AG08396 (cell line): ENCODE measurements at regions not wholly inside any gene's neighbourhood (a gene's known extent, or its start where the extent isn't known, plus 50 kb on each side); places are given as distances from the start of the nearest gene placed in this dataset.
"Not testable (repeated sequence)": the region's sequence is repeated elsewhere in the genome, so short reads cannot be mapped to it uniquely, and the experiment has no call there.

Experiments used
- DNase-seq: peaks from one replicate; pipeline ENCODE4 v3.0.0; 2012; ENCODE audit warnings: low spot score, mixed read lengths

DNA sequence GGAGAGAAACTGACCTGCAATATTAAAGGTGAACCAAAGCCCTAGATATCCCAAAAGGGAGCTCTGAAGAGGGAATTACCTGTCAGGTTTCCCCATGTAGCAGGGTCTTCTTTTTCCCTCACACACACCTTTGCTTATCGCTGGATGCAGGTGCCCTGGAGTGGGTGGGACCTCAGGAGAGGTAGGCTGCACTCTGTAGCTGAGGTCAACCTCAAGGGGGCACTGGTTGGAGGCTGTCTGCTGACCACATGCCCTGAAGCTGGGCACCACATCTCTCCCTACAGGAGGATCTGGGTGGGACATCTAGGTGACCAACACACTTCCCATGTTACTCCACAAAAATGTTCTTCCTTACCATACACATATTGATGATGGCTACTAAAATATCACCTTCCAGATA, 298.7 kb upstream of the USP25 start:
- DNase-seq, result no peak

DNA sequence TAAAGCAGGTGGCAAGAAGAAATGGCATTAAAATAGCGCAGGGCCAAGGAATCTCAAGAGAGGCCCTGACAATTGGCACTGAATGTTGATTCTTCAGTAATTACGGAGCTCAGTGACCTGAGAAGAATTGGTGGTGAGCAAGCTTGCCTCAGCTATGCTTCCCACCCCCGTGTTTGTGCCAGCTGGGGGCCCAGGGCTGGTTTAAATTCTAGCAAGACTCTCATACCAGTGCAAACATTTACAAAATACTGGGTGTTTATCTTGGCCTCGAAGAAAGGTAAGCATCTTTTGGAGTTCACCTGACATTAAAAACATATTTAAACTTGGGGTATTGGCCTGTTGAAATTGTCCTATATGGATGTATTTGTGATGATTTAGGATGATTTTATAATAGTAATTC, 296.7 kb upstream of the USP25 start:
- no peak for DNase-seq

DNA sequence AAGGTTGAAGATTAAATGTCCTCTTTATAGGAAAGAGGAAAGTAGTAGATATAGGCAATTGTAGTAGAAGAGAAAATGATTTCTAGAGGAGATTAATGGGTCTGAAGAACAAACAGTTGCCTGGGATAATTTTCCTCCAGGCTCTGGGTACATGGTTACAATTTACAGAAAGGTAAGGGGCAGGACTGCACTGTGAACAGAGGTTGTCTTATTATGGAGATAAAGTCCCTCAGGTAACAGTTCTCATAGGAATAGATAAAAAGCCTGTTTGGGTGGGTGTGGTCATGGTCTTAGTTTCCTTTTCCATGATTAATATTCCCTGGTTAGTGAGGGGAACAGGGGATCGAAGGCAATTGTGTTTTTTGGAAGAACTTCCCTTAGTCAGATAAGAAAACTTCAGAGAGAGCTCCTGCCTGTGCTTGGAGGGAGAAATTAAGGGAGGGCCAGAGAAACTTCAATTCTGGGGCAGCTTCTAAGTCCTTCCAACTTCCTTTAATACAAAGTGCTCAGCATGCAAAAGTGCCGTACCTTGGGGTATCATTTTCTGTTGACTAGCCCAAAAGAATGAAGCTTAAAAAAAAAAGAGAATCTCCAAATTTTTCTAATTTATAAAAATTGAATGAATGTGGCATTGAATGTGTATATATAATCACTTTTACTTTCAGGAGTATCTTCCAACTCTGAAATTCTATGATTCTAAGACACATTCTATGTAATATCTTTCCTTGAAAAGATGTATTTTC, 295.4 kb upstream of the USP25 start:
- DNase-seq, result no peak

DNA sequence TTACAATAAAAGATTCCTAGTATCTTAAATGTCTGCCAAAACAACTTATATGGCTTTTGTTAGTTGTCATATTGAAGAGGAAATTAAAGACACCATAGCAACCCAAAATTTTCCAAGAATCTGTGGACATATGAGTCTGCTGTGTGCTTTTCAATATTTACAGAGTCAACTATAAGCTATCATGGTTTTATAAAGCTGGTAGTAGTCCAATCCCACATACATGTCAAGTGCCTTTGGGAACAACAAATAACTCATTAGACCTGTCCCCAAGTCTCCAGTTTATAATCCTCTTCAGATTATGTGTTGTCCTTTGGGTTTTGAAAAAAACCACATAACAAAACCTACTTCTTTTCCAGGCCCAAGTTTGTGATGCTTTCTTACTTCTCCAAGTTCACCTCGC, 293.8 kb upstream of the USP25 start:
- no peak for DNase-seq

DNA sequence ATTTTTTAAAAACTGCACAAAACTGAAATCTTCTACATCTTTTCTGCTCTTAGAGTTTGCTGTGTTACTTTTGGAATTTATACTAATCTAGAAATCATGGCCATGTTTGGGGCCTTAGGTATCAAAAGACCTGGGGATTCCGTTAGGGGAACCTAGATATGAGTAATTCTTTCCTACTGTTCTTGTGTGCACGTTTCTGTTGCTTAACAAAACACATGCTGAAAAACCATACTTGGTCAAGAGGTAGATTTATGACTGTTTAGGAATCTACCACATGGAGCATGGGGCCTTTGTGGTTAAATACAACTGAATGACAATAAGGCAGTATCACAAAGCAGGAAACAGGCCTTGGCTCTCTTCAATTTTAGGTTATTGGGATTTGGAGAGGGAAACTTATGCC, 291.9 kb upstream of the USP25 start:
- no peak for DNase-seq

DNA sequence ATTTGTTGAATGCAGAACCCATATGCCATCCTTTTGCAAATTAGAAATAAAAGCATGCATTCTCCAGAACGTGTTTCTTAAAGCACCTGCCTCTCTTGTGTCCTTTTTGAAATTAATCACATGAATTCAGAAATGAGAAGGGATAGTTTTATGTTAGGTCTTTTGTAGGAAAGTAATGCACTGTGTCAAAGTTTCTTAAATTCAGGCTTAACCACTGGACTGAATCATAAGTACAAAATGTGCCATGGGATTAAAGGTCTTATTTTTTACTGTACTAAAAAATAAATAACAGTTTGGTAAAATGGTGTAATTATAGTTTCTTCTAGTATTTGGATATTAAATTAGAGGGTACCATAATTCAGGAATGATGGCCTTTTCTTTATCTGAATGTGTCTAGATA, 290.1 kb upstream of the USP25 start:
- no peak for DNase-seq

DNA sequence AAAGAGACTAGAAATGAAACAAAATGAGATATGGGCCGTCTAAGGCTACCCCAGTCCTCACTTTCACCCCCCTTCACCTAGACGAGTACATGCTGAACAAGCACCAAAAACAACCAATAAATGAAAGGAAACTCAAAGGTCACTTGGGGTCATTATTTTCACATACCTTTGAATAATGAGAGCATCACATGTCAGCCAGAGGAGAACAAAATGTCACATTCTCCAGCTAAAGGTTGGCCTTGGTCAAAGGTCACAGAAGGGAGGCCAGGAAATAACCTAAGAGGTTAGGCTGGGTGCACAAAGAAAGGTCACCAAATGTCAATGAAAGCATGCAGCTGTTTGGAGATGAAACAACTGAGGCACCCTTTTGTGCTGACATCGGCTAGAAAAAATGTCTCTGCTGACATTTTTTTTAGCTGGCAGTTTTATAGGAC, 288.7 kb upstream of the USP25 start:
- DNase-seq, result no peak

DNA sequence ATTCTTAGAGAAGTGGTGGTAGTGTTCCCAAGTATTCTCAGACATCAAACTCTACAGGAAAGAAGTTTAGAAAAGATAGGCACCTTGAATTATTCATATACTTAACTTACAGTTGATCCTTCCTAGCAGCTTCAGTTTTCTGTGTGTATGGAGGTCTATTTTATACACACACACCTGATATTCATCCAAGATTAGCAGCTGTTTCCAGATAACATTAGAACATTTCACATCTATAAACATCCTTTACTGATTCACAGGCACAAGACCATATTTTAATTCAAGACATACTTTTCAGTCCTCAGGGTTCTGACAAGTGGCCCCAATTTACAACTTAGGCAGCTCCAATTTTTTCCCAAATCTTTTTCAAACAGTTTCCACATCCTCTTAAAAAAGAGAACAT, 287.8 kb upstream of the USP25 start:
- DNase-seq, result no peak

DNA sequence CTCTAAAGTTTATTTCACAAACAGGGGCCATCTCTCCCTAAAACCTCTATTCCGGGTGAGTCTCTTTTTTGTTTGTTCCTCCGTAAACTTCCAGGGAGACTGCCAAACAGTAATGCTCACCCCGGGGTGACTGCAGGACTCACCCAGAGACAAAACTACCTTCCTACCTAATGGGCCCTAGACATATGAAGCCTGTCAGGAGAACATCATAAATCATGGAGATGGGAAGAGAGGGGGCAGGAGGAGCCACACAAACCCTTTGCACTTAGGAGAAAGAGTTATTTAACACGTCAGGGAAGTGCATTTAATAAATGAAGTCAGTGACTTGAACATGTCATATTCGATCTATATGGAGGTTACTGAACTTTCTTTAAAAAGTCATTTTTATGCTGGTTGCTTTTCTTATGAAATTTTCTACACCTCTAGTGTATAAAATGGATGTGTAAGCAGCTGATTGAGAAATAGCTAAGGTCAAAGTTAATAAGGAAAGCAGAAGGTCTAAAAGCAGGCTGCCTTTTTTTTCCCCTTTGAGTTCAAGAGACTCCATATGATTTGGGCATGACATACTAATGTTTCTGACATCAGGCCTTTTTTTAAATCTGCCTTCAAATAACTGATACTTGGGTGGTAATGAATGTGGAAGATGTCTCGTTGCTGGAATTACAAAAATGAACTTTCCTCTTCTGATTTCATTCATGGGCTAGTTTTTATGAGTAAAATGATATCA, 286.9 kb upstream of the USP25 start:
- DNase-seq, result no peak

DNA sequence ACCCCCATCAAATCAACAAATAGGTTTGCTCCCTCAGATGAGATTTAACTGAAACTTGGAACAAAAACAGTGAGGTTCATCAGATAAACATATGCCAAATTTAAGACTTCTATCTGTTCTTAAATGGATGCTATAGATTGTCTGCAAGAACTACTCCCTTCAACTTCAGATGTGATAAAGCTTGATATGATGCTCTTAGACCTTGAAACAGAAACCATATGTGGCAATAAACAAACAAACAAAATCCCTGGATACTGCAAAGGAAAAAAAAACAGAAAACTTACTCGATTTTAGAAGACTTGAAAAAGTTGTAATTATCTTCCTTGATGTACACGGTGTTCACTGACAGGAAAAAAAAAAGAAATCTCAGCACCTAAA, 286.1 kb upstream of the USP25 start:
- DNase-seq, result no peak

DNA sequence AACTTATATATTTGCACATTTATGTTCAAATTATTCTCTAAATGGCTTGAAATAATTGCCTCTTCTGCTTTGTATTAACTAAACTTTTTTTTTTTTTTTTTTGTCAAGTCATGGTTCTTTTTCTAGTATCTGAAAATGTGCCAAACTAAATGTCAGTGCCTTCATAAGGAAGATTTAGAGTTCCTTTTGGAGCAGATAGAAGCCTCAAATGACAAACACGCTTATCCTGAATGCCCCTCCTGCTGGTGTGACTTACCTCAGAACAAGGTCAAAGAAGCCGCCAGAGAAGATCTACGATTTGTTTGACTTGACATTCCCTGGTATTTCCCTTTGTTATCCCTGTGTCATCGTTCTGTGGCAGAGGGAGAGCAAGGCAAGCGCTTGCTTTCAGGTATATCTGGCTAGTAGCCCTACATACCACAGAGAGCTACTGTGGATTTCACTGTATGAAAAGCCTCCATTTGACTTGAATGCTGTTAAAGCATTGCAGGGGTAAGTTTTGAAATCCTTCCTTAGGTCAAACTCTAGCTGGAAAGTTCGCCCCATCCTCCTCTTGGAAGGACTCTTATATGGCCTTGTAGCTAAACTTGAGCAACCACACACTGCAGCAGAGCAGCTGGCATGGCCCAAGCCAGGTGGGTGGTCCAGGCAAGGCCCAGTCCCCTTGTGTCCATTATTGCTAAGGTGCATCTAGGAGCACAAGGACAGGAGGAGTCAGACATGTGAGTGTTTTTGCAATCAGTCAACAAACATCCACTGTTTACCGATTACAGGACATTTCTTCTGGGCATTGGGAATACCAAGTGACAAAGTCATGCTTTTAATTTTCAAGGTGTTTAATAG, 285.4 kb upstream of the USP25 start:
- no peak for DNase-seq

DNA sequence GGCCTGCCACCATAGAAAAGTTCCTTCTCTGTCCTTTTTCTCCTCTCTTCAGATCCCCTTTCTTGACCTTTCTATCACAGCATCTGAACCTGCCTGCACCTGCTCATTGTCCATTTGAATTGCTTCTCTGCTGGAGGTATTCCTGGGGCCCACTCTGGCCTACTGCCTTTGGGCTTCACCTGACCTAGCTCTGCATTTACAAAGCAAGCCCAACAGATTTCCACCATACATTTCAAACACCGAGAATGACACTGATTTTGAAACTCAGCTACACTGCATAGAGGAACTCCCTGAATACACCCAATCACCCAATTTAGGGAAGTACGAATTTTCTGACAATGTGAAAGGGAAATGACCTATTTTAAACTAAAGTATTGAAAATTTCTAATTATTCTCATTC, 284.5 kb upstream of the USP25 start:
- no peak for DNase-seq

DNA sequence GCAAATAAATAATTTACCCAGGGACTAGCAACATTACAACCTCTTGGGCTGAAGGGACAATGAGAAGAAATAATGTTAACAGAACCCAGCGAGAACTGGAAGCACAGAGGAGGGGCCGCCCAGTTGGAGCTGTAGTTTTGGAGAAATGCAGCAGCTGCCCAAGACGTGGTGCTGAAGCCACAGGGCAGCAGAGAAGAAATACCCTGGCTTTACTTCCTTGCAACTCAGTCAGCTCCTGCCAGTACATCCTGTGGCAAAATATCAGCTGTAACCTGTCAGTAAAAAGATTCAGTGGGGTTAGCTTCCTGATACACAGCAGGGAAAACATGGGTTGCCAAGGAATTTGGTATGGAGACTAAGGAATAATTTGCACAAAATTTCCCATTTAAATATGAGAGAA, 283.6 kb upstream of the USP25 start:
- DNase-seq, result no peak

DNA sequence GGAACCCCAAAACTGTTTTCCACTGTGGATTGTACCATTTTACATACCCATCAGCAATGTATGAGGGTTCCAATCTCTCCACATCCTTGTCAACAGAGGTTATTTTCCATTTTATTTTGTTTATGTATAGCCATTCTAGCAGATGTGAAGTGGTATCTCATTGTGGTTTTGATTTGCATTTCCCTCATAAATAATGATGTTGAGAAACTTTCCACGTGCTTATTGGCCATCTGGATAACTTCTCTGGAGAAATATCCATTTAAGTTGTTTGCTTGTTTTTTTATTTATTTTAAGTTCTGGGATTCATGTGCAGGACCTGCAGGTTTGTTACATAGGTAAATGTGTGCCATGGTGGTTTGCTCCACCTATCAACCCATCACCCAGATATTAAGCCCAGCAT, 280.2 kb upstream of the USP25 start:
- DNase-seq, result no peak

DNA sequence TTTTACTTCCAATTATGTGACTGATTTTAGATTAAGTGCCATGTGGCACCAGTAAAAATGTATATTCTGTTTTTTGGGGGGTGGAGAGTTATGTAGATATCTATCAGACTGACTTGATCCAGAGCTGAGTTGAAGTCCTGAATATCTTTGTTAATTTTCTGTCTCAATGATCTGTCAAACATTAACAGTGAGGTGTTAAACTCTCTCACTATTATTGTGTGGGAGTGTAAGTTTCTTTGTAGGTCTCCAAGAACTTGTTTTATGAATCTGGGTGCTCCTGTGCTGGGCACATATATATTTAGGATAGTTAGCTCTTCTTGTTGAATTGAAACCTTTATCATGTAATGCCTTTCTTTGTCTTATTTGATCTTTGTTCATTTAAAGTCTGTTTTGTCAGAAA, 276.5 kb upstream of the USP25 start:
- no peak for DNase-seq

DNA sequence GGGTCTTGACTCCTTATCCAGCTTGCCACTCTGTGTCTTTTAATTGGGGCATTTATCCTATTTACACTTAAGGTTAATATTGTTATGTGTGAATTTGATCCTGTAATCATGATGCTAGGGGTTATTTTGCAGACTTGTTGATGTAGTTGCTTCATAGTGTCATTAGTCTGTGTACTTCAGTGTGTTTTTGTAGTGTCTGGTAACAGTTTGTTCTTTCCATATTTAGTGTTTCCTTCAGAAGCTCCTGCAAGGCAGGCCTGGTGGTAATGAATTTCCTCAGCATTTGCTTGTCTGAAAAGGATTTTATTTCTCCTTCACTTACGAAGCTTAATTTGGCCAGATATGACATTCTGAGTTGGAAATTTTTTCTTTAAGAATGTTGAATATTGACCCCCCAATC, 276.0 kb upstream of the USP25 start:
- DNase-seq, result not testable (repeated sequence)

DNA sequence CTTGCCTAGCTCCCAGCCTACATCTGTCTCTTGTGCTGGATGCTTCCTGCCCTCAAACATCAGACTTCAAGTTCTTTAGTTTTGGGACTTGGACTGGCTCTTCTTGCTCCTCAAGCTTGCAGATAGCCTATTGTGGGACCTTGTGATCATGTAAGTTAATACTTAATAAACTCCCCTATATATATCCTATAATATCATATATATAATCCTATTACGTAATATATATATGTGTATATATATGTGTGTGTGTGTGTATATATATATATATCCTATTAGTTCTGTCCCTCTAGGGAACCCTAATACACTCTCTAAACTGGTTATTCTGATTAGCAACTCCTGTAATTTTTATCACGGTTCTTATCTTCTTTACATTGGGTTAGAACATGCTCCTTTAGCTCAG, 274.9 kb upstream of the USP25 start:
- DNase-seq, result not testable (repeated sequence)

DNA sequence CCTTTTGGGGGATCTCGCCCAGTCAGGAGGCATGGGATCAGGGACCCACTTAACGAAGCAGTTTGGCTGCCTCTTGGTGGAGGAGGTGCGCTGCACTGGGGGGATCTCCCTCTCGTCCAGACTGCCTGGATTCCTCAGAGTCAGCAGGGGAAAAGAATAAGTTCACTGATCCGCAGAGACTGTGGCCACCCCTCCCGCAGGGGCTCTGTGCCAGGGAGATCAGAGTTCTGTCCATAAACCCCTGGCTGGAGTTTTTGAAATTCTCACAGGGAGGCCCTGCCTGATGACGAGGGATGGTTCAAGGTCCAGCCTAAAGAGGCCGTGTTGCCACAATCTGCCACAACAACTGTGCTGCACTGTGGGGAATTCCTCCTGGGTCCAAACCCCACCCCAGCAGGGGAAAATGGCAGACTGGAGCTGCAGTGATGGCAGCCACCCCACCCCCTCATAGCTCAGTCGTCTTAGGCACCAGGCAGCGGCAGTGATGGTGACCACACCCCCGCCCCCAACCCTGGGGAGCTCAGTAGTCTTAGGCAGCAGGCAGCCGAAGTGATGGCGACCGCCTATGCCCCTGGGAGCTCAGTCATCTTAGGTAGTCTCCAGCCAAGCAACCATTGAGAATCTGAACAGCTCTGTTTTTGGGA, 273.8 kb upstream of the USP25 start:
- DNase-seq, result no peak

DNA sequence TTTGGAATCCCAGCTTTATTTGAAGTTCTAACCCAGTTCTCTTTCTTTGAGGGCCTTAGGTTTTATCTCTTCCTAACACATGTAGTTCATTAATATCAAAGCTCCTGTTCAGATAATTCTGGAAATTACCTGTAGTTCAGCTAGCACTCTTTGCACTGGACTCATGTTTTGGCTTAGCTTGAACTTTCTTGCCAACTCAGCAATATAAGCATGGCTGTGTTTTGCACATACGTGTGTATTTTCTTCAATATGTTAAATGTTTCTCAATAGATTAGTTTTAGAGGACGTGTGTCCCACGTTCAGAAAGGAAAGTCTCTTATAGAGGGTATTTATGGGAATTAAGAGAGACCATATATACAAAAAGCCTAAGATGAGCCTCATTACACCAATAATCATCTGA, 271.8 kb upstream of the USP25 start:
- no peak for DNase-seq

DNA sequence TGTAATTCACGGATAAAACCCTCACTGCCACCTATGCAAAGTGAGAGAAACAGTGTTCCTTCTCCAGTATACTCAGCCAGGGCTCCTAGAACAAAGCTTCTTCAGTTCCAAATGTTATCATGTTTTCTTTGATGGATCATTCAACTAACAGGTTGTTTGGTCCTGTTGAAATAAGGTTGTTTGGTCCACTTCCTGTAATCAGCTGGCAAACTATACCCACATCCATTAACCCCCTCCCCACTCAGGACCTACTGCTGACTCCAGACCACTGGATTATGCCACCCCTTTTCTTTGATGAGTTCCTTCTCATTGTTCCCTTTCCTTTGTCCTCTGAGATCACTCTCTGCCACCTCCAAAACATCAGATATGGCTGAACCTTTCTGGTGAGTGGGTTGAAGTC, 267.7 kb upstream of the USP25 start:
- DNase-seq, result no peak

DNA sequence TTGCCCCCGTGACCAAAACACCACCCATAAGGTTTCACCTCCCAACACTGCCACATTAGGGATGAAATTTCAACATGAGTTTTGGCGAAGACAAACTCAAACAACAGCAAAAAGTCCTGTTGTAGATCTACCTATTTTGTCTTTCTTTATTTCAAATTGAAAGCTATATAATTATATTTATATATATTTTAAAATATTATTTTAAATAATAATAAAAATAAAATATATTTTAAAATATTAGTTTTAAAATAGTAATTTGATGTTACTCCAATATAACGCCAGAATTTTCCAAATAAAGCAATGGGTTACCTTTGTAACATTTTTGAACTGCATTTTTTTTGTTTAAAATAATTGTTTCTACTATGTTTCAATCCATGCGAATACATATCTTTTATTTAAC, 263.5 kb upstream of the USP25 start:
- no peak for DNase-seq

DNA sequence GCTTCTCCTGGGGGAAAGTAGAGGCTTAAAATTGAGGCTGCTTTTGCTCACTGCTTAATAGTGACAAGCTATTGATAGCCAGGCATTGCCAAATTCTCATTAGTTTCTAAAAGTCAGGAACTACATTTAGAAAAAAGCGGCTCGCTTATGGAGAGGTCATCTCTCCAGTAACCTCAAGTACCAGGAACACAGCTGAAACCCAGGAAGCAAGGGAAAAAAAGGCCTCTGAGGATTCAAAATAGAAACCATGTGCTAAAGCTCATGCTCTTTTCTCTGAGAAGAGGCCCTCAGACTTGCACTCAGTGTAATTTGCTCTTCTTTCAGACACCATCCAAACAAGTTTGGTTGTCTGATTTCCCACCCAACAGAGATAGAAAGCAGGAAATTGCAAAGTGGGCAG, 261.4 kb upstream of the USP25 start:
- DNase-seq, result no peak
